K562 (cell line): ENCODE measurements at regions not wholly inside any gene's neighbourhood (a gene's known extent, or its start where the extent isn't known, plus 50 kb on each side); places are given as distances from the start of the nearest gene placed in this dataset.

Experiments used
- ID3 ChIP-seq, 2 experiments: fragments of 250-450 bp in 1 of 2; fragments of 450-650 bp in 1 of 2; sonication (Bioruptor Pico) in 1 of 2; IDR thresholded peaks; 2 replicates each; pipeline versions ENCODE4 v1.6.1 to v1.8.0; 2016 to 2021; ENCODE audit warnings: mild to moderate bottlenecking in 2 of 2, moderate library complexity in 2 of 2, missing compliant biosample characterization in 1 of 2, missing genetic modification characterization in 1 of 2
- MEIS2 ChIP-seq: fragments of 450-650 bp; IDR thresholded peaks from 2 replicates; pipeline ENCODE4 v1.6.1; 2014; ENCODE audit warnings: mild to moderate bottlenecking; ENCODE audit not compliant: partially characterized antibody
- RREB1 ChIP-seq: fragments of 250-450 bp; sonication (Bioruptor Pico); IDR thresholded peaks from 2 replicates; pipeline ENCODE4 v1.4.0; 2020
- SMARCA5 ChIP-seq: fragments of 450-650 bp; IDR thresholded peaks from 2 replicates; pipeline ENCODE4 v1.6.1; 2016
- TFAP4 ChIP-seq: sonication (generic); formaldehyde crosslinking; IDR thresholded peaks from 2 replicates; pipeline ENCODE4 v1.8.0; 2022; ENCODE audit warnings: missing genetic modification reagents, mild to moderate bottlenecking, moderate library complexity, borderline replicate concordance
- ZNF184 ChIP-seq: sonication (generic); formaldehyde crosslinking; IDR thresholded peaks from 2 replicates; pipeline ENCODE4 v1.5.0; 2020; ENCODE audit warnings: missing genetic modification reagents
- ZNF23 ChIP-seq: fragments of 250-450 bp; sonication (Bioruptor Pico); IDR thresholded peaks from 2 replicates; pipeline ENCODE4 v1.4.0; 2020; ENCODE audit warnings: mild to moderate bottlenecking
- TF ChIP-seq, protein P1 (sequence below): sonication (generic); formaldehyde crosslinking; IDR thresholded peaks from 2 replicates; pipeline ENCODE4 v1.8.1; 2022; ENCODE audit warnings: missing genetic modification reagents
- TF ChIP-seq, protein P2 (sequence below): fragments of 450-650 bp; formaldehyde crosslinking; IDR thresholded peaks from 2 replicates; pipeline ENCODE4 v1.4.0; 2020; ENCODE audit warnings: mild to moderate bottlenecking
- TF ChIP-seq, protein P3 (sequence below), 2 experiments: IDR thresholded peaks in 1 of 2; conservative IDR thresholded peaks in 1 of 2; 2 replicates each; pipeline ENCODE4 v1.6.1; 2016; ENCODE audit warnings: low read depth in 2 of 2, mild to moderate bottlenecking in 1 of 2, missing compliant biosample characterization in 1 of 2, missing genetic modification characterization in 1 of 2, moderate library complexity in 1 of 2
- TF ChIP-seq, protein P4 (sequence below): conservative IDR thresholded peaks from 2 replicates; pipeline ENCODE4 v1.6.1; 2011; ENCODE audit warnings: low read depth, mild to moderate bottlenecking, low read length; ENCODE audit not compliant: control insufficient read depth

GRCh38 chr1:14435368-14436023 is 163.0 kb upstream of the KAZN start (continued):
- TF ChIP-seq SMARCA5 (peak; percentile 26; the same call in 1 of the 2 replicates), RREB1 (CRISPR knock-in tag) (peak; percentile 94), ZNF23 (CRISPR knock-in tag) (peak; percentile 21; the same call in 1 of the 2 replicates), TFAP4 (CRISPR knock-in tag) (peak; percentile 93), MEIS2 (peak; percentile 74), ID3 (CRISPR knock-in tag; IDR thresholded peaks at IDR 0.05) (no peak), ID3 (tag; IDR thresholded peaks at IDR 0.05) (peak; percentile 88), ZNF184 (no peak)
- TF ChIP-seq, protein P1, sequence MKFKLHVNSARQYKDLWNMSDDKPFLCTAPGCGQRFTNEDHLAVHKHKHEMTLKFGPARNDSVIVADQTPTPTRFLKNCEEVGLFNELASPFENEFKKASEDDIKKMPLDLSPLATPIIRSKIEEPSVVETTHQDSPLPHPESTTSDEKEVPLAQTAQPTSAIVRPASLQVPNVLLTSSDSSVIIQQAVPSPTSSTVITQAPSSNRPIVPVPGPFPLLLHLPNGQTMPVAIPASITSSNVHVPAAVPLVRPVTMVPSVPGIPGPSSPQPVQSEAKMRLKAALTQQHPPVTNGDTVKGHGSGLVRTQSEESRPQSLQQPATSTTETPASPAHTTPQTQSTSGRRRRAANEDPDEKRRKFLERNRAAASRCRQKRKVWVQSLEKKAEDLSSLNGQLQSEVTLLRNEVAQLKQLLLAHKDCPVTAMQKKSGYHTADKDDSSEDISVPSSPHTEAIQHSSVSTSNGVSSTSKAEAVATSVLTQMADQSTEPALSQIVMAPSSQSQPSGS (CRISPR knock-in tag): peak; percentile 47; the same call in 1 of the 2 replicates
- TF ChIP-seq, protein P2, sequence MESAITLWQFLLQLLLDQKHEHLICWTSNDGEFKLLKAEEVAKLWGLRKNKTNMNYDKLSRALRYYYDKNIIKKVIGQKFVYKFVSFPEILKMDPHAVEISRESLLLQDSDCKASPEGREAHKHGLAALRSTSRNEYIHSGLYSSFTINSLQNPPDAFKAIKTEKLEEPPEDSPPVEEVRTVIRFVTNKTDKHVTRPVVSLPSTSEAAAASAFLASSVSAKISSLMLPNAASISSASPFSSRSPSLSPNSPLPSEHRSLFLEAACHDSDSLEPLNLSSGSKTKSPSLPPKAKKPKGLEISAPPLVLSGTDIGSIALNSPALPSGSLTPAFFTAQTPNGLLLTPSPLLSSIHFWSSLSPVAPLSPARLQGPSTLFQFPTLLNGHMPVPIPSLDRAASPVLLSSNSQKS: no peak
- TF ChIP-seq, protein P3, sequence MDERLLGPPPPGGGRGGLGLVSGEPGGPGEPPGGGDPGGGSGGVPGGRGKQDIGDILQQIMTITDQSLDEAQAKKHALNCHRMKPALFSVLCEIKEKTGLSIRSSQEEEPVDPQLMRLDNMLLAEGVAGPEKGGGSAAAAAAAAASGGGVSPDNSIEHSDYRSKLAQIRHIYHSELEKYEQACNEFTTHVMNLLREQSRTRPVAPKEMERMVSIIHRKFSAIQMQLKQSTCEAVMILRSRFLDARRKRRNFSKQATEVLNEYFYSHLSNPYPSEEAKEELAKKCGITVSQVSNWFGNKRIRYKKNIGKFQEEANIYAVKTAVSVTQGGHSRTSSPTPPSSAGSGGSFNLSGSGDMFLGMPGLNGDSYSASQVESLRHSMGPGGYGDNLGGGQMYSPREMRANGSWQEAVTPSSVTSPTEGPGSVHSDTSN (CRISPR knock-in tag; IDR thresholded peaks at IDR 0.05; ENCODE audit: low read depth): no peak
- TF ChIP-seq, protein P3 (tag; conservative IDR thresholded peaks at IDR 0.05; ENCODE audit: low read depth): peak; percentile 49
- TF ChIP-seq, protein P4, sequence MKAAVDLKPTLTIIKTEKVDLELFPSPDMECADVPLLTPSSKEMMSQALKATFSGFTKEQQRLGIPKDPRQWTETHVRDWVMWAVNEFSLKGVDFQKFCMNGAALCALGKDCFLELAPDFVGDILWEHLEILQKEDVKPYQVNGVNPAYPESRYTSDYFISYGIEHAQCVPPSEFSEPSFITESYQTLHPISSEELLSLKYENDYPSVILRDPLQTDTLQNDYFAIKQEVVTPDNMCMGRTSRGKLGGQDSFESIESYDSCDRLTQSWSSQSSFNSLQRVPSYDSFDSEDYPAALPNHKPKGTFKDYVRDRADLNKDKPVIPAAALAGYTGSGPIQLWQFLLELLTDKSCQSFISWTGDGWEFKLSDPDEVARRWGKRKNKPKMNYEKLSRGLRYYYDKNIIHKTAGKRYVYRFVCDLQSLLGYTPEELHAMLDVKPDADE: no peak
